ENCODE measurements at regions not wholly inside any gene's neighbourhood (a gene's known extent, or its start where the extent isn't known, plus 50 kb on each side); places are given as distances from the start of the nearest gene placed in this dataset.

GRCh38 chr6:51502996-51503395 lies 584.4 kb downstream of the PKHD1 start:
- TF ChIP-seq, protein P1, sequence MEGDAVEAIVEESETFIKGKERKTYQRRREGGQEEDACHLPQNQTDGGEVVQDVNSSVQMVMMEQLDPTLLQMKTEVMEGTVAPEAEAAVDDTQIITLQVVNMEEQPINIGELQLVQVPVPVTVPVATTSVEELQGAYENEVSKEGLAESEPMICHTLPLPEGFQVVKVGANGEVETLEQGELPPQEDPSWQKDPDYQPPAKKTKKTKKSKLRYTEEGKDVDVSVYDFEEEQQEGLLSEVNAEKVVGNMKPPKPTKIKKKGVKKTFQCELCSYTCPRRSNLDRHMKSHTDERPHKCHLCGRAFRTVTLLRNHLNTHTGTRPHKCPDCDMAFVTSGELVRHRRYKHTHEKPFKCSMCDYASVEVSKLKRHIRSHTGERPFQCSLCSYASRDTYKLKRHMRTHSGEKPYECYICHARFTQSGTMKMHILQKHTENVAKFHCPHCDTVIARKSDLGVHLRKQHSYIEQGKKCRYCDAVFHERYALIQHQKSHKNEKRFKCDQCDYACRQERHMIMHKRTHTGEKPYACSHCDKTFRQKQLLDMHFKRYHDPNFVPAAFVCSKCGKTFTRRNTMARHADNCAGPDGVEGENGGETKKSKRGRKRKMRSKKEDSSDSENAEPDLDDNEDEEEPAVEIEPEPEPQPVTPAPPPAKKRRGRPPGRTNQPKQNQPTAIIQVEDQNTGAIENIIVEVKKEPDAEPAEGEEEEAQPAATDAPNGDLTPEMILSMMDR (conservative IDR thresholded peaks at IDR 0.05; ENCODE audit: low read depth, low read length), result no peak
- TF ChIP-seq EZH2 (IDR thresholded peaks at IDR 0.05; ENCODE audit: borderline replicate concordance, low read depth, low read length, poor library complexity, severe bottlenecking), result no peak

Measured in A673 (cell line).